Endodermal cell (in vitro differentiated cells): ENCODE measurements at regions not wholly inside any gene's neighbourhood (a gene's known extent, or its start where the extent isn't known, plus 50 kb on each side); places are given as distances from the start of the nearest gene placed in this dataset.

Experiments used
- DNase-seq: peaks from one replicate; pipeline ENCODE4 v3.0.0-alpha.2; 2017
- H3K27ac ChIP-seq: 2 replicates; pipeline ENCODE4 v1.5.1; 2013; ENCODE audit warnings: mild to moderate bottlenecking, low read depth, low read length, moderate library complexity
- H3K27me3 ChIP-seq: 2 replicates; pipeline ENCODE4 v1.6.1; 2013; ENCODE audit warnings: mild to moderate bottlenecking, low read length, moderate library complexity; ENCODE audit not compliant: insufficient read depth, control insufficient read depth, poor library complexity, severe bottlenecking
- H3K36me3 ChIP-seq: 2 replicates; pipeline ENCODE4 v1.7.0; 2013; ENCODE audit warnings: mild to moderate bottlenecking, low read length, moderate library complexity; ENCODE audit not compliant: control insufficient read depth, insufficient read depth
- H3K4me1 ChIP-seq: one replicate; pipeline ENCODE4 v1.7.0; 2013; ENCODE audit warnings: low read length; ENCODE audit not compliant: control insufficient read depth, insufficient read depth
- H3K4me3 ChIP-seq: 2 replicates; pipeline ENCODE4 v1.5.1; 2013; ENCODE audit warnings: mild to moderate bottlenecking, low read length, moderate library complexity
- H3K9ac ChIP-seq: 2 replicates; pipeline ENCODE4 v1.6.1; 2013; ENCODE audit warnings: mild to moderate bottlenecking, low read length, moderate library complexity; ENCODE audit not compliant: poor library complexity, severe bottlenecking; ENCODE audit errors: extremely low read depth
- H3K9me3 ChIP-seq: 2 replicates; pipeline ENCODE4 v1.6.1; 2013; ENCODE audit warnings: mild to moderate bottlenecking, low read length, moderate library complexity; ENCODE audit not compliant: control insufficient read depth
- H3K27ac Mint-ChIP-seq: 2 replicates; pipeline ENCODE4 v1.8.0; 2020; ENCODE audit warnings: mixed read lengths
- H3K27me3 Mint-ChIP-seq: 2 replicates; pipeline ENCODE4 v1.8.0; 2021; ENCODE audit warnings: mild to moderate bottlenecking, mixed read lengths; ENCODE audit not compliant: insufficient read depth
- H3K36me3 Mint-ChIP-seq: 2 replicates; pipeline ENCODE4 v1.8.0; 2020; ENCODE audit warnings: low read depth, mixed read lengths
- H3K4me1 Mint-ChIP-seq: 2 replicates; pipeline ENCODE4 v1.8.0; 2020; ENCODE audit warnings: mixed read lengths
- H3K4me3 Mint-ChIP-seq: 2 replicates; pipeline ENCODE4 v1.8.0; 2020; ENCODE audit warnings: mild to moderate bottlenecking, moderate library complexity, mixed read lengths
- H3K9me3 Mint-ChIP-seq: 2 replicates; pipeline ENCODE4 v1.8.0; 2020; ENCODE audit warnings: mild to moderate bottlenecking, mixed read lengths
- WGBS, 2 experiments: methylation state at CpG; one replicate each; pipeline versions ENCODE4 v1.1.5 to v1.1.7; 2013; ENCODE audit warnings: missing lambda C conversion rate in 2 of 2, mixed read lengths in 1 of 2; ENCODE audit not compliant: insufficient coverage in 1 of 2, insufficient read length in 1 of 2; 5-methylcytosine and 5-hydroxymethylcytosine counted together
- TF ChIP-seq, protein P1 (sequence below): fragments of 200-600 bp; sonication (generic); conservative IDR thresholded peaks from 2 replicates; pipeline ENCODE4 v1.5.0; 2021; ENCODE audit warnings: antibody characterized with exemption, mild to moderate bottlenecking

DNA sequence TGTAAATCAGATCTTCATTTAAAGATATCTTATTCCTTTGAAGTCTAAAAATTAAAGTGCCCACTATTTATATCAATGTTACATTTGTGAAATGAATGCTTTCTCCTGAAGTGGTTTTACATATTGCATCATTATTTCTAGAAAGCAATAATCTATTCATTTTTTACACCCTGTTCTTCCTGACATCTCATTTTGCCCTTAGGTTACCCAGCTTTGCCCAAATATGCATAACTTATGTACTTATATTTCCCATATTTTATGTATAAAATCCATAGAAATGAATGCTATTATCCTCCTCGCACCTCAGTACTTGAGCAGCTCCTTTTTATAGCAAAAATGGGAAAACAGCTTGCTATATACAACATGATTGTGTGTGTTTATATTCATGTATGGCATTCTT, 396.5 kb upstream of the DSEL start:
- Histone ChIP-seq H3K9ac (no peak overlapping the region), H3K27ac (no peak overlapping the region), H3K4me1 (no peaks in the 10 kb centered on the region), H3K36me3 (no peaks in the 10 kb centered on the region), H3K27me3 (no peaks in the 10 kb centered on the region), H3K4me3 (no peak overlapping the region), H3K9me3 (no peaks in the 10 kb centered on the region)
- no CpG with 5 or more reads among the region's 1 CpG for WGBS, 2 experiments
- no peak overlapping the region for H3K27ac Mint-ChIP-seq
- no peak overlapping the region for H3K4me3 Mint-ChIP-seq
- H3K4me1 Mint-ChIP-seq: no peaks in the 10 kb centered on the region
- no peak for DNase-seq
- TF ChIP-seq, protein P1, sequence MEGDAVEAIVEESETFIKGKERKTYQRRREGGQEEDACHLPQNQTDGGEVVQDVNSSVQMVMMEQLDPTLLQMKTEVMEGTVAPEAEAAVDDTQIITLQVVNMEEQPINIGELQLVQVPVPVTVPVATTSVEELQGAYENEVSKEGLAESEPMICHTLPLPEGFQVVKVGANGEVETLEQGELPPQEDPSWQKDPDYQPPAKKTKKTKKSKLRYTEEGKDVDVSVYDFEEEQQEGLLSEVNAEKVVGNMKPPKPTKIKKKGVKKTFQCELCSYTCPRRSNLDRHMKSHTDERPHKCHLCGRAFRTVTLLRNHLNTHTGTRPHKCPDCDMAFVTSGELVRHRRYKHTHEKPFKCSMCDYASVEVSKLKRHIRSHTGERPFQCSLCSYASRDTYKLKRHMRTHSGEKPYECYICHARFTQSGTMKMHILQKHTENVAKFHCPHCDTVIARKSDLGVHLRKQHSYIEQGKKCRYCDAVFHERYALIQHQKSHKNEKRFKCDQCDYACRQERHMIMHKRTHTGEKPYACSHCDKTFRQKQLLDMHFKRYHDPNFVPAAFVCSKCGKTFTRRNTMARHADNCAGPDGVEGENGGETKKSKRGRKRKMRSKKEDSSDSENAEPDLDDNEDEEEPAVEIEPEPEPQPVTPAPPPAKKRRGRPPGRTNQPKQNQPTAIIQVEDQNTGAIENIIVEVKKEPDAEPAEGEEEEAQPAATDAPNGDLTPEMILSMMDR: no peak
- peaks cover 2% of the 10 kb centered on the region for H3K9me3 Mint-ChIP-seq
- H3K36me3 Mint-ChIP-seq: no peaks in the 10 kb centered on the region
- no peaks in the 10 kb centered on the region for H3K27me3 Mint-ChIP-seq

DNA sequence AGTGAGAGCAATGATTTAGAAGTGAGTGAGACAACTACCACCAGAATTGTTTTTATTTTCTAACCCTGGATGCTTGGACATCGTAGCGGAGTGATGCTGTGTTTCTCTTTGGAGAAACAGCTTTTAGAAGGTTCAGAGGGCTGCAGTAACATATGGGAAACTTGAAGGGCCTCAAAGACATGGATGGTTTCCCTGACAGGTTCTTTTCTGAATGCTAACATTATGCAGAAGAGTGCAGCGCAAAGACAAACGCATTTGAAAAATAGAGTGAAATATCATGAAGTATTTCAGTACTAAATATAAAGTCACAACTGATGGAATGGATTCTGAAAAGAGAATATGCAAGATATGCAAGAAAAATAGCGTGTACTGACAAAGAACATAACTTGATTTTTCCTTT, 385.1 kb upstream of the DSEL start:
- DNase-seq: no peak
- Histone ChIP-seq H3K27ac (no peak overlapping the region), H3K9me3 (no peaks in the 10 kb centered on the region), H3K4me1 (no peaks in the 10 kb centered on the region), H3K27me3 (no peaks in the 10 kb centered on the region), H3K36me3 (no peaks in the 10 kb centered on the region), H3K9ac (no peak overlapping the region), H3K4me3 (no peak overlapping the region)
- H3K36me3 Mint-ChIP-seq: no peaks in the 10 kb centered on the region
- no peak overlapping the region for H3K4me3 Mint-ChIP-seq
- TF ChIP-seq, protein P1: no peak
- no peak overlapping the region for H3K27ac Mint-ChIP-seq
- 97 to 99% methylated on average over 3 to 5 of the region's 5 CpGs for WGBS, 2 experiments
- no peaks in the 10 kb centered on the region for H3K4me1 Mint-ChIP-seq
- H3K27me3 Mint-ChIP-seq: no peaks in the 10 kb centered on the region
- no peaks in the 10 kb centered on the region for H3K9me3 Mint-ChIP-seq

GRCh38 chr18:67896451-67896850, 379.9 kb upstream of the DSEL start:
- TF ChIP-seq, protein P1: no peak

More at GRCh38 chr18:67896451-67896850, 379.9 kb upstream of the DSEL start:
- no peaks in the 10 kb centered on the region for H3K27me3 Mint-ChIP-seq
- Histone ChIP-seq H3K9me3 (no peaks in the 10 kb centered on the region), H3K36me3 (no peaks in the 10 kb centered on the region), H3K4me3 (no peak overlapping the region), H3K9ac (no peak overlapping the region), H3K27ac (no peak overlapping the region), H3K4me1 (no peaks in the 10 kb centered on the region), H3K27me3 (no peaks in the 10 kb centered on the region)
- no peak for DNase-seq
- no peak overlapping the region for H3K27ac Mint-ChIP-seq
- H3K4me3 Mint-ChIP-seq: no peak overlapping the region
- H3K36me3 Mint-ChIP-seq: no peaks in the 10 kb centered on the region
- no peaks in the 10 kb centered on the region for H3K9me3 Mint-ChIP-seq
- 80 to 90% methylated on average over 1 of the region's 1 CpG for WGBS, 2 experiments
- no peaks in the 10 kb centered on the region for H3K4me1 Mint-ChIP-seq
